ENCODE measurements at regions not wholly inside any gene's neighbourhood (a gene's known extent, or its start where the extent isn't known, plus 50 kb on each side); places are given as distances from the start of the nearest gene placed in this dataset.

- TF ChIP-seq CTCF (conservative IDR thresholded peaks at IDR 0.05; ENCODE audit: low read depth, low read length) (no peak), EZH2 (IDR thresholded peaks at IDR 0.05; ENCODE audit: borderline replicate concordance, low read depth, low read length, poor library complexity, severe bottlenecking) (no peak)
Measured at GRCh38 chr2:160702754-160703153, 209.1 kb upstream of the RBMS1 start.
